ENCODE measurements at regions not wholly inside any gene's neighbourhood (a gene's known extent, or its start where the extent isn't known, plus 50 kb on each side); places are given as distances from the start of the nearest gene placed in this dataset.

DNA sequence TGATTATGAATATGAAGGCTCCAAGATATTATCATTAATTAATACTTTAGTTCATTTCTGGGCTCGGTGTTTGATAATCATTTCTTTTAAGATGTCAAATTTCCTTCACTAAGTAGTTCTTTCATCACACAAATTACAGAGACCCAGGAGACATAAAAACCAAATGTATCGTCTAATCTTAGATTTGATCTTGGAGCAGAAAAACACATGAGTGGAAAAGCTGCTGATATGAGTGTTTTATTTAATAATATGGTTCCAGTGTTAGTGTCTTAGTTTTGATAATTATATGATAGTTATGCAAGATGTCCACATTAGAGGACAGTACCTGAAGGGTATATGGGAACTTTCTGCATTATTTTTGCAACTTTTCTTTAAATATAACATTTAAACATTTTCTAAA, 494.5 kb upstream of the RAG2 start:
- Histone ChIP-seq H3K9me3 (no peaks in the 10 kb centered on the region), H3K27me3 (no peaks in the 10 kb centered on the region), H3K4me3 (no peak overlapping the region), H3K36me3 (no peaks in the 10 kb centered on the region)
- DNase-seq: no peak

DNA sequence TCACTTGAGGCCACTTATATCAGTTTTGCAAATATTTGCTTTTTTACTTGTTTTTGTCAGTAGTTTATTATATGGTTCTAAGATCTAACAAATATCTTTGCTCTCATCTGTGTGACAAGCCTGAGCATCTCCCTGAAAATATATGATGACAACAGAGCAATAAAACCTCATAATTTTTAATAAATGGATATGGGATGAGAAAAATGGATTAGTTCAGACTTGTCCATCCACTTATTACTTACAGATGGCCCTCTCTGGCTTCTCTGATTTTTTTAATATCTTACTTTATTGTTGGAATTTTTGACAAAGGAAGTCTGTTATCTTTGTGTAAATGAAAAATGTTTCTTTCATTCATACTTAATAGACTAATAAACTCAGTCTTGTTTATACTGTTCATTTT, 491.4 kb upstream of the RAG2 start:
- no peak for DNase-seq
- Histone ChIP-seq H3K27me3 (no peaks in the 10 kb centered on the region), H3K4me3 (no peak overlapping the region), H3K9me3 (no peaks in the 10 kb centered on the region), H3K36me3 (no peaks in the 10 kb centered on the region)

DNA sequence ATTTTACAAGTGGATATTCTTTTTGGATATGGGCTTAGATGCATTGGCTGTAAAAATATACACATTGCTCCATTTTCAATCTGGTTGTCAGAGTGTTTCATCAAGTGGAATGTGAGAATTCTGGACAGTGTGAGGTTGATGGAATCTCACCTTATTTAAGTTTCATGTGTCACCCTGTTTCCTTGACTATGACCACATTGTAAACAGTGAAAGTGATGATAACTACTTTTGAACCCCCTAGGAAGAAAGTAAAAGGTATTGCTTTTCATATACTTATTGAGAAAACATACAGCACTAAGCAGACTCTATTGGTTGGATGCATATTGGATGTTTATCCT, 490.5 kb upstream of the RAG2 start:
- Histone ChIP-seq H3K36me3 (no peaks in the 10 kb centered on the region), H3K9me3 (no peaks in the 10 kb centered on the region), H3K27me3 (no peaks in the 10 kb centered on the region), H3K4me3 (no peak overlapping the region)
- DNase-seq: no peak

DNA sequence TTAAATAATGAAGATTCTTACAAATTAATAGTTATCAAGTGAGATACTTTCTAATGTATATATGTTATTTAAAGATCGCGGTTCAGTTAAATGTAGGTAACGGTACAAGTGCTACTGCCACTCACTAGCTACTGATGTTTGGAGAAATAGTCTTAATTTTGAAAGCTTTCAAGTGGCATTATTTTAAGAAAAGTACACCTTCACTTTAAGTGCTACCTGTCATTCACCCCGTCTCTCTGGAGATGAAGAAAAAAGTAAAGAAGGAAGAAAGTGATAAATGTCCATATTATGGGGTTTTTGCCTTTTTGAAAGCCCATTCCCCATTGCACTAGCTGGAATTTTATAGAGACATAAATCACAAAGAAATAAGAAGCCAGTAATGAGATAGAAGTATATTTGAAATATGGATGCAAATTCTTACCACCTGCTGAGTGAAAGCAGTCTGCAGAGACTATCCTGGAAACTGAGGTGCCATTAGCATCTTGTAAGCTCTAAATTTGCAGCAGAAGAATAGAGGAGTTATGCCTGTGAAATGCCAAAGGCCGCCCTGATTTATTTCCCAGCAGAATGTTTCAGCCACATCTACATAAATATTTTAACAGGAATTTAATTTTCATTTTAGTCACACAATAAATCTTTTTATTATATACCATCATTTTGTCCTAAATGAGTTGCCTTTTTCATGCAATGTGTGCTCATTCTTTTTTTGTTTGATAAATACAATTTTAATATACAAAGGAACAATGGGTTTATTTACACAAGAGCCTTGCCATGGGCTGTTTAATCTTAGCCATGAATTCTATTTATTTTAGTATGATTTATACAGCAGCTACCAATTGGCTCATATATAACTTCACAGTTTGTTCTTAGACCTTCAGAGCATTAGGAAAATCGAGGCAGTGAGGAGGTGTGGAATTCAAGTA, 489.9 kb upstream of the RAG2 start:
- Histone ChIP-seq H3K4me3 (no peak overlapping the region), H3K36me3 (no peaks in the 10 kb centered on the region), H3K9me3 (no peaks in the 10 kb centered on the region), H3K27me3 (no peaks in the 10 kb centered on the region)
- DNase-seq: no peak

DNA sequence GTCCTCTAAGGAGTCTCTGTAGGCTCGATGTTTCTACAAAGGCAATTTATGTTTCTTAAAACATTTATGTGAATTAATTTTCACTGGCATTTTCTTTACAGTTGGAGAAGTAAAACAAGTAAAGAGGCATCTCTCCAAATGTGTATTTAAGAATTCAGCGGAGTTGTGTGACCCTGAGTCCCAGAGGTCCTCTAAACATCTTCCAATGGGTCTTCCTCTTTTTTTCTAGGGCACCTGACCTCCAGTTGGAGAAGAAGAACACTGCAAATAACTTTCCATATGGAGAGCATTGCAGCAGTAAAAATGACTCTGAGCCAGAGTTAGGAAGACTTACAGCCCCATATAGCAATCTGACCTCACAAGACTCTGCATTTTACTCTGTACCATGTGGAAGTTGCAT, 480.5 kb upstream of the RAG2 start:
- Histone ChIP-seq H3K27me3 (no peaks in the 10 kb centered on the region), H3K4me3 (no peak overlapping the region), H3K36me3 (no peaks in the 10 kb centered on the region), H3K9me3 (no peaks in the 10 kb centered on the region)
- DNase-seq: no peak

DNA sequence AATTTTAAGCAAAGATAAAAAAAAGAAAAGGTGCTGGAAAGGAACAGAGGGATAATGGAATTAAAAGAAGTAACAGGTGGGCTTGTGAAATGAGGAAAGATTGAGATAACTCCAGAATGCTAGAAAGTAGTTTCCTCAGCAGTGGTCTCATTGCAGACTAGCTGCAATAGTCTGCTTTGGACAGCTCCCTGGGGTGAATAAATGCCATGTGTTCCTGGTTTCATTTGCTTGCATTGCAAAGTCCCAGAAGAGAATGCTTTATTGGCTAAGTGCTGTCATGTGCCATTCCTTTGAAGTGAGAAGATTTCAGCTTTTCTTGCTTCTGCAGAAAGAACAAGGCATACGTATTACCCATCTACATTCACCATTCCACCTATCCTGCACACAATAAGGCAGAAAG, 478.8 kb upstream of the RAG2 start:
- Histone ChIP-seq H3K4me3 (no peak overlapping the region), H3K27me3 (no peaks in the 10 kb centered on the region), H3K9me3 (no peaks in the 10 kb centered on the region), H3K36me3 (no peaks in the 10 kb centered on the region)
- no peak for DNase-seq

DNA sequence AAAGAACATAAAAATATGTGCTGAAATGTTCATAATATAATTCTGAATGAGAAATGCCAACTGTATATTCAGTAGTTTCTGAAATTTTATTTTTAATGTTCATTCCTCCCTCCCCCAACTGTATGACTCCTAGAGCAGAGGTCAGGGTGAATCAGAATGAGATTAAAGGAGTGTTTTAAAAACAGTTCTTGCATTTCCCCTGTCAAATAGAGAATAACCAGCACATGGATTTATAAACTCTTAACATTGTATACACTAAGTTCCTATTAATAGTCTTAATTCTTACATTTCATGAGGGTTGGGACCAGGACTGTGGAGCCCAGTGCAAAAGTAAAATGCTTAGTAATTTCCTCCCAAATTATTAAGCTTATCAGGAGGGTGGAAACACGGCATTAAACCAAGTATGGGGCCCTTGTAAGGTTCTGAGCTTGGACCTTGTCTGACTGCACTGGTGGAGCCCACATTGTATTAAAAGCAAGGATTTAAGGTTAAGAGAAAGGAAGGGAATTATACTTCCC, 474.6 kb upstream of the RAG2 start:
- H3K27me3 ChIP-seq: no peaks in the 10 kb centered on the region
- DNase-seq: no peak
- H3K9me3 ChIP-seq: no peaks in the 10 kb centered on the region
- H3K4me3 ChIP-seq: no peak overlapping the region
- H3K36me3 ChIP-seq: no peaks in the 10 kb centered on the region

DNA sequence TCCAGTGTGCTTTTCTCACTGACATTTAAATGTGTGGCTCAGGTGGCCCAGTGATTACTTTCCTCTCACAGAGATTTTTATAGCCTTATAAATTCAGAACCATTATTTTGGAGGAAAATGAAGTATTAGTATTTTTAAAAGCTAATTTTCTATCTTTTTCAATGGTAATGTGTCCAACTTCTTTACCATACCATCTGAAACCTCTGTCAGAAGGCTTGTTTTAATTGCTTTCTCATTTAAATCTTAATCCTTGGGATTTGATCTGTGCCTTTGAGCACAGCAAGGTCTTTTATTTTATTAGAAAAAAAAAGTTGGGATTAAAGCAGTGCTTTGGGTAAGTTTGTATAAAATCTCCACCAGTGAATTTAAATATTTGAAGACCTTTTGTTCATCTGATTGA, 452.3 kb upstream of the RAG2 start:
- Histone ChIP-seq H3K4me3 (no peak overlapping the region), H3K9me3 (no peaks in the 10 kb centered on the region), H3K27me3 (no peaks in the 10 kb centered on the region), H3K36me3 (no peaks in the 10 kb centered on the region)
- DNase-seq: no peak

DNA sequence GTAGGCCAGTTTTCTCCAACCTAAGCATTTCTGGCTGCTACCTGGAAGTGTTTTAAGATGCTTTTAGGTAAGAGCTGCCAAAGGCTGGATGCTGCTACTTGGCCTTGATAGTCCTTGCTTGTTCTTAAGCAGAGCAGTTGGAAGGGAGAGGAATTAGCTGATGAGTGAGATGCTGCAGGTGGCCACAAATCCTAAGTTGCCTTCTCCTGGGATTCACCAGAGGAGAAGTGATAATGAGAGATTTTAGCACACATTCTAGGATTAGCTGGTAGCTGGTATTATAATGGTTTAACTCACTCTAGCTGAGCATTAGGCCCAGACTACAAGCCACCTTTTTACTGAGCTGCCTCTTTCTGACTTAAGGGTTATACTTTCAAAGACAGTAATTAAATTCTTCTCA, 442.9 kb upstream of the RAG2 start:
- Histone ChIP-seq H3K4me3 (no peak overlapping the region), H3K36me3 (no peaks in the 10 kb centered on the region), H3K27me3 (no peaks in the 10 kb centered on the region), H3K9me3 (no peaks in the 10 kb centered on the region)
- no peak for DNase-seq

DNA sequence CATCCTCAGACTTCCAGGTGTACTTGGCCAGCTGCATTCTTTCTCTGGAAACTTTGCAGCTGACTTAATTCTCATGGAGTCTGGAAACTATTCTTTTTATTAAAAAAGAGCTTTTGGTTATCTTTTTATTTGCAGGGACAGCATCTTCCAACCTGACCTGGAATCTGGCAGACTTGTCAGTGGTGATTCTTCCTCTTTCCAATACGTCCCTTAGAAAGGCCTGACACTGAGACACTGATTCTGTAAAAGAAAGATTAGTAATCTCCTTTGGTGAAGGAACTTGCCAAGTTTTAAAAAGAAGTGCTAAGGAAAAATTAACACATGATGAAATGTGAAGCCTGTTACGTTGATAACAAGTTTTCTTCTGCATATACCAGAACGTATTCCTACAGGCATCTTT, 440.9 kb upstream of the RAG2 start:
- Histone ChIP-seq H3K9me3 (no peaks in the 10 kb centered on the region), H3K4me3 (no peak overlapping the region), H3K36me3 (no peaks in the 10 kb centered on the region), H3K27me3 (no peaks in the 10 kb centered on the region)
- no peak for DNase-seq

DNA sequence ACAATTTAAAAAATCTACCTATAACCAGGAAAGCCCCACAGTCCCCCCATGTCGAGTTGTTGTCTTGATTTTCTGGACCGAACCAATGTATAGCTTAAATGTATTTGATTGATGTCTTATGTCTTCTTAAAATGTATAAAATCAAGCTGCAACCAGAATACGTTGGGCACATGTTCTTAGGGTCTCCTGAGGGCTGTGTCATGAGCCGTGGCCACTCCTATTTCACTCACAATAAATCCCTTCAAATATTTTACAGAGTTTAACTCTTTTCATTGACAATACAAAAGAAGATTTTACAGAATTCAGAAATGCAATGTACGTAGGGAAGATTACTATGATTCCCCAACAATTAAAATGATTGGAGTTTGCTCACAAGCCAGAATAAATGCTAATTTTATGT, 428.7 kb upstream of the RAG2 start:
- H3K4me3 ChIP-seq: no peak overlapping the region
- no peaks in the 10 kb centered on the region for H3K36me3 ChIP-seq
- no peak for DNase-seq
- no peaks in the 10 kb centered on the region for H3K27me3 ChIP-seq
- peaks cover 5% of the 10 kb centered on the region for H3K9me3 ChIP-seq

DNA sequence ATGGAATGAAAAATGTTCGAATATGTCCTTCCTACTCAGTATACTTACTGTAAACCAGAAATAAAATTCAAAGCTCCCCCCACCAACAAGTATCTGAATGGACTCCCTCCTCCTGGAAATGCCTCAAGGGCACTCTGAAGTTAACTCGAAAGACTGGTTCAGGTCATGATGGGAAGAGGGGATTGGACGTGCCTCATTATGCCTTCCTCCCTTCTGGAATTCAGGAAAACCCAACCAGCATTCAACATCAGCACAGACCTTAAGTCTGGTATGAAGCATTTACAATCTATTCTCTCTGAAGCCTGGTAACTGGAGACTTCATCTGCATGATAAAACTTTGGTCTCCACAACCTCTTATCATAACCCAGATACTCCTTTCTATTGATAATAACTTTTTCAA, 428.3 kb upstream of the RAG2 start:
- no peak overlapping the region for H3K4me3 ChIP-seq
- H3K27me3 ChIP-seq: no peaks in the 10 kb centered on the region
- peaks cover 5% of the 10 kb centered on the region for H3K9me3 ChIP-seq
- H3K36me3 ChIP-seq: no peaks in the 10 kb centered on the region
- no peak for DNase-seq

DNA sequence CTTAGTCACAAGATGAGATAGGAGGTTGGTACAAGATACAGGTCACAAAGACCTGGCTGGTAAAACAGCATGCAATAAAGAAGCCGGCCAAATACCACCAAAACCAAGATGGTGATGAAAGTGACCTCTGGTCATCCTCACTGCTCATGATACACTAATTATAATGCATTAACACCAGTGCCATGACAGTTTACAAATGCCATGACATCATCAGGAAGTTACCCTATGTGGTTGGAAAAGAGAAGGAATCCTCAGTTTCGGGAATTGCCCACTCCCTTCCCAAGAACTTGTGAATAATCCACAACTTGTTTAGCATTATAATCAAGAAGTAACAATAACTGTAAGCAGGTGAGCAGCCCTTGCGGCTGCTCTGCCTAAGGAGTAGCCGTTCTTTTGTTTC, 408.5 kb upstream of the RAG2 start:
- H3K27me3 ChIP-seq: no peaks in the 10 kb centered on the region
- H3K4me3 ChIP-seq: no peak overlapping the region
- DNase-seq: no peak
- H3K36me3 ChIP-seq: no peaks in the 10 kb centered on the region
- H3K9me3 ChIP-seq: no peaks in the 10 kb centered on the region

DNA sequence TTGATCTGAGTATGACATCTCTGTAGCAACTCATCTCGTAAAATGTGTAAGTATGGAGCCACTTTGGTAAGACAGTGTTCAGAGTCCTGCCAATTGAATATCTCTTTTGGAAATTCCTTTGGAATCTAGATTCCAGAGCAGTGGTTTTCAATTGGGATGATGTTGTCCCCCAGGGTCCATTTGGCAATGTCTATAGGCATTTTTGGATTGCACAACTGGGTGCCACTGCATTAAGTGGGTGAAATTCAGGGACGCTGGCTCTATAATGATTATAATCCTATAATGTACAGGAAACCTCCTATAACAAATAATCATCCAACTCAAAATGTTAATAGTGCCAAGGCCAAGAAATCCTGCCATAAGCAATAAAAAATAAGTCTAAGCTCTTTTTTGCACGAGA, 404.8 kb upstream of the RAG2 start:
- H3K9me3 ChIP-seq: no peaks in the 10 kb centered on the region; the same call in 1 of the 2 replicates
- H3K27me3 ChIP-seq: no peaks in the 10 kb centered on the region

DNA sequence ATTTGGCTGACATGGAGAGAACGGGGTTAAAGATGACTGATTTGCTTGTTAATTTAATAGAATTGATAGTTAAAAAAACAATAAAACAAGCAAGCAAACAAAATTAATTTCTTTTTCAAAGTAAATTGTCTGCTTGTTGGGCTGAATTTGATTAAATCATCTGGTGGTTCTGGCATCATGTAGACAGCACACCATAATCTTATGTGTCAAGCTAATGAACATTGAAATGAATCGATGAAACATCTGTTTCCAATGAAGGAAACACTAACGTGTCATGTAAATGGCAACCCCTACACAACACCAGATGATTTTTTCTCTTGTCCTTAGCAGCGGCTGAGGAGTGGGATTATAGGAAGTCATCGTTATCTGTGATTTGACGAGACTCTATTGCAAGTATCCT, 399.6 kb upstream of the RAG2 start:
- Histone ChIP-seq H3K4me3 (no peak overlapping the region), H3K9me3 (peaks cover 11% of the 10 kb centered on the region; the same call in 1 of the 2 replicates), H3K27me3 (no peaks in the 10 kb centered on the region), H3K36me3 (no peaks in the 10 kb centered on the region)
- no peak for DNase-seq

More for the DNA sequence above, 404.8 kb upstream of the RAG2 start:
- no peak for DNase-seq
- H3K36me3 ChIP-seq: no peaks in the 10 kb centered on the region
- no peak overlapping the region for H3K4me3 ChIP-seq

DNA sequence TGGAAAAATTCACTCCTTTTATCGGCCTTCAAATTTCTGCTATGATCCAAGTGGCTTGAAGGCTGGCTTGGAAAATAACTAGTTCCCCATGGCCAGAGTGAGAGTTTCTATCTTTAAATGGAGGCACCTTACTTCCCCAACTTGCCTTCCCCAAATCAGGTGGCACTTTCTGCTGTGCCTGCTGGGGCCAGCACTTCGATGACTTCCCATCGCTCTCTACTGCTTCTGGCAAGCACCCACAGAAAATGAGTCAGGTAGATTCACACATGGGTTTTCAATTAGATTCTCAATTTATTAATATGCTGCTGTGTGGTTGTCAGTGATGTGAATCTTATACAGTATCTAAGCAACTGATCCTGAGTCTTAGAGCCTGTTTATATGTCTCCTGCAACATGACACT, 398.8 kb upstream of the RAG2 start:
- Histone ChIP-seq H3K9me3 (peaks cover 11% of the 10 kb centered on the region; the same call in 1 of the 2 replicates), H3K36me3 (no peaks in the 10 kb centered on the region)
- DNase-seq: no peak

DNA sequence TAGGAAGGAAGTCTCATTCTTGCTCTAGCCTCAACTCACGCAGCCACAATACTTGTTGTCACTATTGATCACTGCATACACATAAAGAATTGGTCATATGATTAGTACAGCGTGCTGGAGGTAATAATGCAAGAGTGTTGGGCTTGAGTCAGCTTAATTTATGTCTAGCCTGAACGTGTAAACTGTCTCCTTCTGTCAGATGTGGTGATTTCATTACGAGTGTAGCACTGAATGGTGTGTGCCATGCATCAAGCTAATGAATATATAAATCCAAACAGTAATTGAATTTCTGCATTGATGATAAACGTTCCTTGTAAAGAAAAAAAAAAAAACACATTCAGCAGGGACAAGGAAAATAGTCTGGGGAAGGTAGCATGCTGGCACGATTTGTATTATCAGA, 396.2 kb upstream of the RAG2 start:
- H3K27me3 ChIP-seq: no peaks in the 10 kb centered on the region
- H3K4me3 ChIP-seq: no peak overlapping the region
- DNase-seq: no peak
- peaks cover 11% of the 10 kb centered on the region; the same call in 1 of the 2 replicates for H3K9me3 ChIP-seq
- H3K36me3 ChIP-seq: no peaks in the 10 kb centered on the region

More for the DNA sequence above, 398.8 kb upstream of the RAG2 start:
- no peaks in the 10 kb centered on the region for H3K27me3 ChIP-seq
- H3K4me3 ChIP-seq: no peak overlapping the region

DNA sequence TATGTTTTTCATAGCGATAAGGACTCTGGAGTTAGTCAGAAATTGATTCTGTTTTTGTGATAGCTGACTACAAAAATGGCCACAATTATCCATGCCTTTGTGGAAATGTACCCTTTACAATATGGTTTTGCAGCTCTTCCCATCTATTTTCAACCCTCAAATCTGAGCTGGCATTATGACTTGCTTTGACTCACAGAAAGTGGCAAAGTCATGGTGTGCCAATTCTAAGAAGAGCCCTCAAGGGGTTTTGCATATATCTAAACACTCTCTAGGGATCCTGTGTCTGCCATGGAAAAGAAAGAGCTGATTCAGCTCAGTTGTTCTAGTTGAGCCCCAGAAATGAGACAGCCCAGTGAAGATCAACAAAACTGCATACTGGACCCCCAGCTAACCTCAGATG, 390.5 kb upstream of the RAG2 start:
- H3K9me3 ChIP-seq: peaks cover 2% of the 10 kb centered on the region; the same call in 1 of the 2 replicates
- no peaks in the 10 kb centered on the region for H3K36me3 ChIP-seq
- no peak overlapping the region for H3K4me3 ChIP-seq
- no peaks in the 10 kb centered on the region for H3K27me3 ChIP-seq
- DNase-seq: no peak
